HG03558 (cell line): ENCODE measurements at regions not wholly inside any gene's neighbourhood (a gene's known extent, or its start where the extent isn't known, plus 50 kb on each side); places are given as distances from the start of the nearest gene placed in this dataset.

Source experiments
- ATAC-seq: cut with Tn5 transposase; IDR thresholded peaks from one replicate; pipeline ENCODE4 v1.9.1; 2021; ENCODE audit warnings: moderate number of reproducible peaks; ENCODE audit not compliant: unreplicated experiment; ENCODE audit errors: extremely low read depth

- ATAC-seq: no peak
These were observed 102.6 kb upstream of the GPR26 start for GRCh38 chr10:123563581-123563855.

- no peak for ATAC-seq
These were observed 102.2 kb upstream of the GPR26 start for GRCh38 chr10:123563994-123564393.

GRCh38 chr10:123564631-123565030 is 101.5 kb upstream of the GPR26 start:
- ATAC-seq: no peak

GRCh38 chr10:123565691-123566660 is 100.2 kb upstream of the GPR26 start:
- no peak for ATAC-seq

- ATAC-seq: no peak
These were observed 98.0 kb upstream of the GPR26 start for GRCh38 chr10:123567984-123568739.

- ATAC-seq: no peak
These were observed 97.4 kb upstream of the GPR26 start for GRCh38 chr10:123568751-123569150.

GRCh38 chr10:123569436-123570035 is 96.6 kb upstream of the GPR26 start:
- ATAC-seq: no peak

- ATAC-seq: no peak
These were observed 95.9 kb upstream of the GPR26 start for GRCh38 chr10:123570051-123570897.

GRCh38 chr10:123570898-123571515 is 95.1 kb upstream of the GPR26 start:
- no peak for ATAC-seq

GRCh38 chr10:123571978-123572377 is 94.2 kb upstream of the GPR26 start:
- no peak for ATAC-seq

- ATAC-seq: no peak
These were observed 92.7 kb upstream of the GPR26 start for GRCh38 chr10:123573236-123574108.

GRCh38 chr10:123574109-123574698 is 92.0 kb upstream of the GPR26 start:
- no peak for ATAC-seq

GRCh38 chr10:123575105-123575504 is 91.0 kb upstream of the GPR26 start:
- ATAC-seq: no peak

GRCh38 chr10:123576706-123577105 is 89.4 kb upstream of the GPR26 start:
- ATAC-seq: no peak

GRCh38 chr10:123577921-123578461 is 88.2 kb upstream of the GPR26 start:
- no peak for ATAC-seq

GRCh38 chr10:123578721-123579120 is 87.4 kb upstream of the GPR26 start:
- no peak for ATAC-seq

- no peak for ATAC-seq
These were observed 86.5 kb upstream of the GPR26 start for GRCh38 chr10:123579675-123580074.

- ATAC-seq: no peak
These were observed 85.7 kb upstream of the GPR26 start for GRCh38 chr10:123580426-123580825.
